ENCODE measurements at regions not wholly inside any gene's neighbourhood (a gene's known extent, or its start where the extent isn't known, plus 50 kb on each side); places are given as distances from the start of the nearest gene placed in this dataset.

DNA sequence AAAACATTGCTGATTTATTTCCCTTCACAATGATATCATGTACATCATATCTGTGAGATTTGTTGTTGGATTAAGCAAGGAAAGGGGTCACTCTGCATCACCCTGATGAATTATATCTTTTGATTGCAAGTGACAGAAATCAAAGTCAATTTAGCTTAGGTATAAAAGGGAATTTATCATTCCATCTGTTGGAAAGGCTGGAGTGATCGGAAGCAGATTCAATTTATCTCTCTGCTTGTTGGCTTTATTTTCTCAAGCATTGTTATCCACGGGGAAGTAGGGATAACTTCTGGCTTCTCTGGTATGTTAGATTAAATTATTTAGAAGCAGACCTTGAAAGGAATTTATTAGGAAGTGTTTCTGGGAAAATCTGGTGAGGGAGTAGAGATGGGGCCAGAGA is 226.6 kb downstream of the PTGER3 start:
- TF ChIP-seq EZH2 (IDR thresholded peaks at IDR 0.05; ENCODE audit: borderline replicate concordance, control insufficient read depth, low read depth, low read length) (no peak), BACH1 (IDR thresholded peaks at IDR 0.05; ENCODE audit: borderline replicate concordance) (no peak), MTA2 (IDR thresholded peaks at IDR 0.05; ENCODE audit: low read depth) (no peak), RCOR1 (conservative IDR thresholded peaks at IDR 0.05; ENCODE audit: low read depth, low read length) (no peak)

All from GM12878 (cell line).